IMR-90 (cell line): ENCODE measurements at regions not wholly inside any gene's neighbourhood (a gene's known extent, or its start where the extent isn't known, plus 50 kb on each side); places are given as distances from the start of the nearest gene placed in this dataset.

ENCODE experiments used
- ATAC-seq: fragments of 200-7000 bp; cut with Tn5 transposase; 2 replicates; pipeline ENCODE4 v1.9.1; 2020; ENCODE audit warnings: low read depth, mild to moderate bottlenecking, moderate library complexity
- BruUV-seq: library from RNA; stranded (reverse); fragments of 400-500 nt; replicated peaks from 2 replicates; lab custom pipeline; 2021; lab: Mats Ljungman, UMichigan
- CTCF ChIA-PET: fragments of 300-600 bp; formaldehyde crosslinking; extraction: SDS; loops from one replicate; lab custom pipeline; 2021; ENCODE audit warnings: antibody characterized with exemption; lab: Yijun Ruan, JAX
- POLR2A ChIA-PET: fragments of 300-600 bp; sonication (Branson Sonifier 250); formaldehyde crosslinking; loops from one replicate; lab custom pipeline; 2022; ENCODE audit warnings: antibody characterized with exemption; ENCODE audit not compliant: unreplicated experiment; lab: Charles Lee
- DNase-seq: peaks from one replicate; pipeline ENCODE4 v3.0.0; 2013
- H2AFZ ChIP-seq: replicated peaks from 2 replicates; pipeline ENCODE3; 2013; ENCODE audit warnings: low read length, mild to moderate bottlenecking; ENCODE audit not compliant: poor library complexity
- H2AK5ac ChIP-seq: 2 replicates; pipeline ENCODE4 v1.6.1; 2013; ENCODE audit warnings: low read depth, low read length, inconsistent platforms
- H2AK9ac ChIP-seq: replicated peaks from 2 replicates; pipeline ENCODE3; 2013; ENCODE audit warnings: mild to moderate bottlenecking, low read depth, low read length, moderate library complexity; ENCODE audit not compliant: poor library complexity
- H2BK120ac ChIP-seq: 2 replicates; pipeline ENCODE4 v1.6.1; 2013; ENCODE audit warnings: low read depth, low read length, inconsistent platforms
- H2BK15ac ChIP-seq: 3 replicates; pipeline ENCODE4 v1.6.1; 2013; ENCODE audit warnings: low read depth, low read length, inconsistent platforms
- H2BK20ac ChIP-seq: 2 replicates; pipeline ENCODE4 v1.6.1; 2013; ENCODE audit warnings: low read depth, mild to moderate bottlenecking, inconsistent platforms, low read length, moderate library complexity
- H2BK5ac ChIP-seq: 2 replicates; pipeline ENCODE4 v1.6.1; 2013; ENCODE audit warnings: mild to moderate bottlenecking, low read depth, low read length, inconsistent platforms; ENCODE audit not compliant: poor library complexity, severe bottlenecking
- H3K14ac ChIP-seq: replicated peaks from 2 replicates; pipeline ENCODE4 v1.6.1; 2013; ENCODE audit warnings: low read depth, low read length, inconsistent platforms
- H3K18ac ChIP-seq: 2 replicates; pipeline ENCODE4 v1.6.1; 2013; ENCODE audit warnings: low read depth, low read length, control low read depth
- H3K23ac ChIP-seq: 2 replicates; pipeline ENCODE4 v1.6.1; 2013; ENCODE audit warnings: low read depth, low read length, inconsistent platforms
- H3K27ac ChIP-seq: 2 replicates; pipeline ENCODE4 v1.5.1; 2013; ENCODE audit warnings: mild to moderate bottlenecking, control low read depth, low read length; ENCODE audit not compliant: insufficient read depth
- H3K27me3 ChIP-seq: 2 replicates; pipeline ENCODE4 v1.6.1; 2013; ENCODE audit warnings: low read length; ENCODE audit not compliant: control insufficient read depth, insufficient read depth
- H3K36me3 ChIP-seq: 2 replicates; pipeline ENCODE4 v1.6.1; 2013; ENCODE audit warnings: low read length, mixed read lengths; ENCODE audit not compliant: control insufficient read depth, insufficient read depth
- H3K4ac ChIP-seq: 2 replicates; pipeline ENCODE4 v1.6.1; 2013; ENCODE audit warnings: low read depth, low read length, inconsistent platforms
- H3K4me1 ChIP-seq: 2 replicates; pipeline ENCODE4 v1.6.1; 2013; ENCODE audit warnings: low read length, mixed read lengths; ENCODE audit not compliant: control insufficient read depth, insufficient read depth
- H3K4me2 ChIP-seq: 2 replicates; pipeline ENCODE4 v1.6.1; 2013; ENCODE audit warnings: low read depth, mild to moderate bottlenecking, control low read depth, low read length, moderate library complexity
- H3K4me3 ChIP-seq: 2 replicates; pipeline ENCODE4 v1.5.1; 2013; ENCODE audit warnings: low read depth, mild to moderate bottlenecking, control low read depth, low read length, moderate library complexity; ENCODE audit not compliant: insufficient read depth
- H3K56ac ChIP-seq: 2 replicates; pipeline ENCODE4 v1.6.1; 2013; ENCODE audit warnings: low read length, inconsistent platforms; ENCODE audit not compliant: insufficient read depth; ENCODE audit errors: extremely low read depth
- H3K79me1 ChIP-seq, 2 experiments: 2 replicates each; pipeline ENCODE4 v1.6.1; 2013; ENCODE audit warnings: low read length in 2 of 2, inconsistent platforms in 1 of 2, low read depth in 1 of 2
- H3K9ac ChIP-seq: 2 replicates; pipeline ENCODE4 v1.6.1; 2013; ENCODE audit warnings: low read depth, low read length, control low read depth
- H3K9me1 ChIP-seq: 2 replicates; pipeline ENCODE4 v1.6.1; 2013; ENCODE audit warnings: low read length, inconsistent platforms; ENCODE audit not compliant: insufficient read depth
- H3K9me3 ChIP-seq: 2 replicates; pipeline ENCODE4 v1.6.1; 2013; ENCODE audit warnings: low read length; ENCODE audit not compliant: control insufficient read depth, insufficient read depth
- H4K20me1 ChIP-seq: 2 replicates; pipeline ENCODE4 v1.6.1; 2013; ENCODE audit warnings: low read length, inconsistent platforms; ENCODE audit not compliant: insufficient read depth
- H4K5ac ChIP-seq: 2 replicates; pipeline ENCODE4 v1.6.1; 2013; ENCODE audit warnings: mild to moderate bottlenecking, low read depth, low read length, control low read depth
- H4K8ac ChIP-seq, 2 experiments: 2 replicates each; pipeline ENCODE4 v1.6.1; 2013; ENCODE audit warnings: low read depth in 2 of 2, low read length in 2 of 2, control low read depth in 1 of 2, inconsistent platforms in 1 of 2
- H4K91ac ChIP-seq: 2 replicates; pipeline ENCODE4 v1.6.1; 2013; ENCODE audit warnings: low read depth, low read length, inconsistent platforms; ENCODE audit not compliant: insufficient read depth
- BHLHE40 ChIP-seq: fragments of 150-350 bp; IDR thresholded peaks from 2 replicates; pipeline ENCODE4 v1.6.1; 2016; ENCODE audit warnings: mild to moderate bottlenecking, low read depth, low read length
- CEBPB ChIP-seq: IDR thresholded peaks from 2 replicates; pipeline ENCODE4 v1.6.1; 2012; ENCODE audit warnings: low read depth, low read length, improper control_type of control experiment
- CHD1 ChIP-seq: IDR thresholded peaks from 2 replicates; pipeline ENCODE4 v1.6.1; 2012; ENCODE audit warnings: low read depth, low read length, improper control_type of control experiment
- CTCF ChIP-seq: conservative IDR thresholded peaks from 2 replicates; pipeline ENCODE4 v1.5.1; 2012; ENCODE audit warnings: mild to moderate bottlenecking, low read depth, low read length, improper control_type of control experiment
- ELK1 ChIP-seq: fragments of 150-350 bp; IDR thresholded peaks from 2 replicates; pipeline ENCODE4 v1.6.1; 2016; ENCODE audit warnings: low read depth, mild to moderate bottlenecking, low read length, moderate library complexity, borderline replicate concordance
- FOS ChIP-seq: fragments of 150-350 bp; IDR thresholded peaks from 2 replicates; pipeline ENCODE4 v1.6.1; 2016; ENCODE audit warnings: low read depth, low read length
- MAFK ChIP-seq: IDR thresholded peaks from 2 replicates; pipeline ENCODE4 v1.6.1; 2012; ENCODE audit warnings: low read depth, low read length, improper control_type of control experiment
- MAZ ChIP-seq: IDR thresholded peaks from 2 replicates; pipeline ENCODE4 v1.6.1; 2012; ENCODE audit warnings: low read depth, mild to moderate bottlenecking, low read length, improper control_type of control experiment, moderate library complexity, borderline replicate concordance
- NFE2L2 ChIP-seq: fragments of 150-350 bp; IDR thresholded peaks from 2 replicates; pipeline ENCODE4 v1.6.1; 2016; ENCODE audit warnings: low read depth, mild to moderate bottlenecking, low read length
- POLR2A ChIP-seq: IDR thresholded peaks from 2 replicates; pipeline ENCODE4 v1.6.1; 2012; ENCODE audit warnings: mild to moderate bottlenecking, low read depth, low read length
- RAD21 ChIP-seq: IDR thresholded peaks from 2 replicates; pipeline ENCODE4 v1.6.1; 2012; ENCODE audit warnings: low read length, improper control_type of control experiment
- RCOR1 ChIP-seq: IDR thresholded peaks from 2 replicates; pipeline ENCODE4 v1.6.1; 2012; ENCODE audit warnings: mild to moderate bottlenecking, low read length, improper control_type of control experiment; ENCODE audit not compliant: insufficient replicate concordance
- RFX5 ChIP-seq: IDR thresholded peaks from 2 replicates; pipeline ENCODE4 v1.8.0; 2012; ENCODE audit warnings: low read depth, mild to moderate bottlenecking, low read length, moderate library complexity
- SMC3 ChIP-seq: fragments of 150-350 bp; IDR thresholded peaks from 2 replicates; pipeline ENCODE4 v1.6.1; 2016; ENCODE audit warnings: low read depth, mild to moderate bottlenecking, antibody characterized with exemption, low read length, moderate library complexity
- USF2 ChIP-seq: fragments of 150-350 bp; IDR thresholded peaks from 2 replicates; pipeline ENCODE4 v1.6.1; 2017; ENCODE audit warnings: mild to moderate bottlenecking, antibody characterized with exemption, low read length, low read depth
- WGBS, 2 experiments: methylation state at CpG; one replicate each; pipeline versions ENCODE4 v1.1.5 to v1.1.7; 2013; ENCODE audit warnings: missing lambda C conversion rate in 2 of 2; ENCODE audit not compliant: insufficient read length in 1 of 2; ENCODE audit errors: extremely low coverage in 2 of 2; 5-methylcytosine and 5-hydroxymethylcytosine counted together
- dilution Hi-C: fragments of 300-500 bp; cut with HindIII; formaldehyde crosslinking; loops from one replicate; pipeline ENCODE4 v1.14.3; 2018; ENCODE audit warnings: low sequenced_read_pairs; ENCODE audit not compliant: unreplicated experiment
- in situ Hi-C: fragments of 300-500 bp; cut with MboI; formaldehyde crosslinking; loops from 3 replicates; pipeline ENCODE4 v1.14.3; 2019; ENCODE audit warnings: low sequenced_read_pairs, inconsistent platforms, mixed read lengths
- intact Hi-C: fragments of 100-400 bp; cut with micrococcal nuclease; formaldehyde crosslinking; loops from 2 replicates; pipeline ENCODE4 v1.10.0; 2022

GRCh38 chr7:33810356-33810755 lies 95.0 kb upstream of the BMPER start:
- Histone ChIP-seq H3K9ac (no peak overlapping the region), H3K4ac (no peak overlapping the region), H2BK5ac (no peak overlapping the region), H3K4me3 (no peak overlapping the region), H2AK5ac (no peak overlapping the region), H3K36me3 (no peaks in the 10 kb centered on the region), H3K23ac (no peak overlapping the region), H3K27ac (no peak overlapping the region), H2BK20ac (no peak overlapping the region), H3K4me2 (no peak overlapping the region), H2AK9ac (no peak overlapping the region), H4K8ac (no peak overlapping the region), H3K9me3 (no peaks in the 10 kb centered on the region), H2BK120ac (no peak overlapping the region), H4K91ac (no peak overlapping the region), H2AFZ (no peak overlapping the region), H3K9me1 (no peaks in the 10 kb centered on the region), H3K18ac (no peak overlapping the region), H2BK15ac (no peak overlapping the region), H3K79me1 (no peaks in the 10 kb centered on the region), H3K14ac (no peak overlapping the region), H3K27me3 (no peaks in the 10 kb centered on the region), H3K56ac (no peak overlapping the region), H3K4me1 (peaks cover 12% of the 10 kb centered on the region), H4K20me1 (no peaks in the 10 kb centered on the region), H4K5ac (no peak overlapping the region)
- in situ Hi-C loops (no loop called here), dilution Hi-C loops (no loop called here), intact Hi-C loops (no loop called here)
- BruUV-seq, result no TSS peak
- DNase-seq, result no peak
- no peak for TF ChIP-seq MAZ
- no peak for TF ChIP-seq BHLHE40
- TF ChIP-seq RCOR1, result no peak
- TF ChIP-seq POLR2A, result no peak
- TF ChIP-seq CHD1, result no peak
- TF ChIP-seq SMC3, result no peak
- no peak for TF ChIP-seq MAFK
- no peak for TF ChIP-seq USF2
- no peak for TF ChIP-seq CTCF
- no peak for TF ChIP-seq ELK1
- TF ChIP-seq NFE2L2, result no peak
- no peak for TF ChIP-seq CEBPB
- no peak for TF ChIP-seq RFX5
- TF ChIP-seq RAD21, result no peak
- TF ChIP-seq FOS, result no peak
- ATAC-seq, result no peak
- CTCF ChIA-PET, result no interaction called here
- WGBS, 2 experiments, result no CpG with 5 or more reads among the region's 4 CpGs
- POLR2A ChIA-PET, result no interaction called here
